ENCODE measurements at regions not wholly inside any gene's neighbourhood (a gene's known extent, or its start where the extent isn't known, plus 50 kb on each side); places are given as distances from the start of the nearest gene placed in this dataset.
"Not testable (repeated sequence)": the region's sequence is repeated elsewhere in the genome, so short reads cannot be mapped to it uniquely, and the experiment has no call there.

DNA sequence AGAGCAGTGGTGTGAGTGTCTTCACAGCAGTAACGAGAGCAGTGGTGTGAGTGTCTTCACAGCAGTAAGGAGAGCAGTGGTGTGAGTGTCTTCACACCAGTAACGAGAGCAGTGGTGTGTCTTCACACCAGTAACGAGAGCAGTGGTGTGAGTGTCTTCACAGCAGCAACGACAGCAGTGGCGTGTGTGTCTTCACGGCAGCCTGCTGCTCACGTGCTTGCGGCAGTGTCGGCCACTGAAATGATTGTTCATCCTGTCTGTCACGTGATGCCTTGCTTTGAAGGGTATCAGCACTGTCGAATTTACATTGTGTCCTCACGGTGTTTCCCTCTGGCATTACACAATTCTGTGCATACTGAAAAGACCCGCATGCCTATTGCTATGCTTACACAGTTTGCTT, 541.4 kb upstream of the SALL3 start:
- TF ChIP-seq, protein P1, sequence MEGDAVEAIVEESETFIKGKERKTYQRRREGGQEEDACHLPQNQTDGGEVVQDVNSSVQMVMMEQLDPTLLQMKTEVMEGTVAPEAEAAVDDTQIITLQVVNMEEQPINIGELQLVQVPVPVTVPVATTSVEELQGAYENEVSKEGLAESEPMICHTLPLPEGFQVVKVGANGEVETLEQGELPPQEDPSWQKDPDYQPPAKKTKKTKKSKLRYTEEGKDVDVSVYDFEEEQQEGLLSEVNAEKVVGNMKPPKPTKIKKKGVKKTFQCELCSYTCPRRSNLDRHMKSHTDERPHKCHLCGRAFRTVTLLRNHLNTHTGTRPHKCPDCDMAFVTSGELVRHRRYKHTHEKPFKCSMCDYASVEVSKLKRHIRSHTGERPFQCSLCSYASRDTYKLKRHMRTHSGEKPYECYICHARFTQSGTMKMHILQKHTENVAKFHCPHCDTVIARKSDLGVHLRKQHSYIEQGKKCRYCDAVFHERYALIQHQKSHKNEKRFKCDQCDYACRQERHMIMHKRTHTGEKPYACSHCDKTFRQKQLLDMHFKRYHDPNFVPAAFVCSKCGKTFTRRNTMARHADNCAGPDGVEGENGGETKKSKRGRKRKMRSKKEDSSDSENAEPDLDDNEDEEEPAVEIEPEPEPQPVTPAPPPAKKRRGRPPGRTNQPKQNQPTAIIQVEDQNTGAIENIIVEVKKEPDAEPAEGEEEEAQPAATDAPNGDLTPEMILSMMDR (IDR thresholded peaks at IDR 0.05) = not testable (repeated sequence)
- TF ChIP-seq POLR2AphosphoS5, POLR2A (IDR thresholded peaks at IDR 0.05): not testable (repeated sequence)
